ENCODE measurements at regions not wholly inside any gene's neighbourhood (a gene's known extent, or its start where the extent isn't known, plus 50 kb on each side); places are given as distances from the start of the nearest gene placed in this dataset.

DNA sequence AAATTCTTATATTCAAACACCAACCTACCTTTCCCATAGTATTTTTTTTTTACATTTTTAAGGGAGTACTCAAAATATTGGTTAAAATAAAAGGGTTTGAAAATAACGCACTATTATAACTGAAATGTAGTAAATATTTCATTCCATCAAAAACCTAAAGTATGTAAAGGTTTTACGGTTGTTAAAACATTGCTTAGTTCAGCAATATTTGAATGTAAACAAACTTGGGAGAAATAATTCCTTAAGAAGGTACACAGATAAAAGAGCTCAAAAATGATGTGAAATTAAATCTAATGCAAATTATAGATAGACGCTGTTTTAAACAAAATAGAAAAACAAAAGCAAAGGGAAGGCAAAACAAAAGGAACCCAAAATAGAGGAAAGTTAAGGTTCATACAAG lies 1476.9 kb downstream of the PCDH18 start:
- Histone ChIP-seq H4K8ac (ENCODE audit: low read depth in 2 of 2, low read length in 2 of 2) (no peak overlapping the region), H4K20me1 (ENCODE audit: insufficient read depth, low read length) (no peaks in the 10 kb centered on the region), H3K56ac (ENCODE audit: extremely low read depth, insufficient read depth, low read length) (no peak overlapping the region), H4K5ac (ENCODE audit: low read depth, low read length) (no peak overlapping the region), H3K27me3 (ENCODE audit: control insufficient read depth, insufficient read depth, low read length) (no peaks in the 10 kb centered on the region), H3K4me1 (ENCODE audit: control insufficient read depth, insufficient read depth, low read length) (no peaks in the 10 kb centered on the region), H3K9me1 (ENCODE audit: insufficient read depth, low read length) (no peaks in the 10 kb centered on the region), H2BK5ac (ENCODE audit: low read depth, low read length, poor library complexity, severe bottlenecking) (no peak overlapping the region), H2AK9ac (replicated peaks; ENCODE audit: low read depth, low read length, poor library complexity) (no peak overlapping the region), H3K36me3 (ENCODE audit: control insufficient read depth, insufficient read depth, low read length) (no peaks in the 10 kb centered on the region), H2BK15ac (ENCODE audit: low read depth, low read length) (no peak overlapping the region), H3K18ac (ENCODE audit: low read depth, low read length) (no peak overlapping the region), H3K27ac (ENCODE audit: insufficient read depth, low read length) (no peak overlapping the region), H2BK120ac (ENCODE audit: low read depth, low read length) (no peak overlapping the region), H3K14ac (replicated peaks; ENCODE audit: low read depth, low read length) (no peak overlapping the region), H4K91ac (ENCODE audit: insufficient read depth, low read depth, low read length) (no peak overlapping the region), H3K23ac (ENCODE audit: low read depth, low read length) (no peak overlapping the region), H3K4me3 (ENCODE audit: insufficient read depth, low read depth, low read length) (no peak overlapping the region), H3K9me3 (ENCODE audit: control insufficient read depth, insufficient read depth, low read length) (no peaks in the 10 kb centered on the region), H3K79me1 (ENCODE audit: low read depth in 1 of 2, low read length in 2 of 2) (no peaks in the 10 kb centered on the region), H2BK20ac (ENCODE audit: low read depth, low read length) (no peak overlapping the region), H2AK5ac (ENCODE audit: low read depth, low read length) (no peak overlapping the region), H3K4me2 (ENCODE audit: low read depth, low read length) (no peak overlapping the region), H3K9ac (ENCODE audit: low read depth, low read length) (no peak overlapping the region), H3K4ac (ENCODE audit: low read depth, low read length) (no peak overlapping the region), H2AFZ (replicated peaks; ENCODE audit: low read length, poor library complexity) (no peak overlapping the region)
- WGBS, 2 experiments (ENCODE audit: extremely low coverage in 2 of 2, insufficient read length in 1 of 2) = no CpG with 5 or more reads among the region's 3 CpGs
- TF ChIP-seq MAFK (IDR thresholded peaks at IDR 0.05; ENCODE audit: low read depth, low read length) = peak; percentile 59
- no peak for TF ChIP-seq RFX5 (IDR thresholded peaks at IDR 0.05; ENCODE audit: low read depth, low read length)
- TF ChIP-seq BHLHE40 (IDR thresholded peaks at IDR 0.05; ENCODE audit: low read depth, low read length) = no peak
- no peak for TF ChIP-seq MXI1 (IDR thresholded peaks at IDR 0.05; ENCODE audit: borderline replicate concordance, low read depth, low read length)
- TF ChIP-seq RCOR1 (IDR thresholded peaks at IDR 0.05; ENCODE audit: insufficient replicate concordance, low read length) = no peak
- TF ChIP-seq CEBPB (IDR thresholded peaks at IDR 0.05; ENCODE audit: low read depth, low read length) = no peak
- in situ Hi-C loops (cut with MboI; ENCODE audit: low sequenced_read_pairs) (no loop called here), dilution Hi-C loops (cut with HindIII; ENCODE audit: low sequenced_read_pairs, unreplicated experiment) (no loop called here), intact Hi-C loops (cut with micrococcal nuclease) (loop anchor here (10.0 kb wide), 1 partner anchor 379 kb away; no protein-coding TSS in a partner anchor)
- POLR2A ChIA-PET (ENCODE audit: unreplicated experiment) = no interaction called here
- no peak for DNase-seq
- BruUV-seq (replicated peaks) = no TSS peak
- no peak for ATAC-seq (ENCODE audit: low read depth)
- CTCF ChIA-PET = no interaction called here

Measured in IMR-90 (cell line).